ENCODE measurements at regions not wholly inside any gene's neighbourhood (a gene's known extent, or its start where the extent isn't known, plus 50 kb on each side); places are given as distances from the start of the nearest gene placed in this dataset.
"Not testable (repeated sequence)": the region's sequence is repeated elsewhere in the genome, so short reads cannot be mapped to it uniquely, and the experiment has no call there.

DNA sequence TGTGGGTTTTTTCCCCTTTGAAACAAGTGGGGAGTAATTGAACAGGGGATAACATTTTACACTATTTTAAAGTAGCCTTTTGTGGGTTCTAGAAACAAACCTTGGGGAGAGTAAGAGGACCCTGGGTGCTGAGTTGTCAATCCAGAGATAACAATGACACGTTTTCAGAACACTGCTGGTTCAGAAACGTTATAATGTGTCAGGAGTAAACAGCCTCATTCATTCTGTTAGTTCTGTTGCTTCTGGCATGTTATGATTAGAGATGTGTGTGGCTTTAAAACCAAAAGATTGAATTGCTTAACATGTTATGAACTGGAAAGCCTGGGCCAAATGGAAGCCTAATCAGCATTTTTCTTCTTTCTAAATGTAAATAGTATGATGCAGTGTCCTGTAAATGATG lies 680.5 kb upstream of the NOVA1 start:
- Mint-ChIP-seq H3K9me3 (ENCODE audit: unreplicated experiment) (no peaks in the 10 kb centered on the region), H3K36me3 (ENCODE audit: insufficient read depth, unreplicated experiment) (no peaks in the 10 kb centered on the region), H3K27me3 (ENCODE audit: insufficient read depth, unreplicated experiment) (peaks cover 5% of the 10 kb centered on the region), H3K27ac (ENCODE audit: unreplicated experiment) (no peak overlapping the region), H3K4me1 (ENCODE audit: low read depth, unreplicated experiment) (no peaks in the 10 kb centered on the region), H3K4me3 (ENCODE audit: unreplicated experiment) (no peak overlapping the region)
- no TSS peak for BruUV-seq (replicated peaks)
- 0 out of 2 replicates have a peak, but pooled peaks cover 2% of the 10 kb centered on the region for H3K9me3 ChIP-seq
- no peak for DNase-seq
- TF ChIP-seq, protein P1, sequence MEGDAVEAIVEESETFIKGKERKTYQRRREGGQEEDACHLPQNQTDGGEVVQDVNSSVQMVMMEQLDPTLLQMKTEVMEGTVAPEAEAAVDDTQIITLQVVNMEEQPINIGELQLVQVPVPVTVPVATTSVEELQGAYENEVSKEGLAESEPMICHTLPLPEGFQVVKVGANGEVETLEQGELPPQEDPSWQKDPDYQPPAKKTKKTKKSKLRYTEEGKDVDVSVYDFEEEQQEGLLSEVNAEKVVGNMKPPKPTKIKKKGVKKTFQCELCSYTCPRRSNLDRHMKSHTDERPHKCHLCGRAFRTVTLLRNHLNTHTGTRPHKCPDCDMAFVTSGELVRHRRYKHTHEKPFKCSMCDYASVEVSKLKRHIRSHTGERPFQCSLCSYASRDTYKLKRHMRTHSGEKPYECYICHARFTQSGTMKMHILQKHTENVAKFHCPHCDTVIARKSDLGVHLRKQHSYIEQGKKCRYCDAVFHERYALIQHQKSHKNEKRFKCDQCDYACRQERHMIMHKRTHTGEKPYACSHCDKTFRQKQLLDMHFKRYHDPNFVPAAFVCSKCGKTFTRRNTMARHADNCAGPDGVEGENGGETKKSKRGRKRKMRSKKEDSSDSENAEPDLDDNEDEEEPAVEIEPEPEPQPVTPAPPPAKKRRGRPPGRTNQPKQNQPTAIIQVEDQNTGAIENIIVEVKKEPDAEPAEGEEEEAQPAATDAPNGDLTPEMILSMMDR (IDR thresholded peaks at IDR 0.05; ENCODE audit: insufficient read depth in 1 of 2, low read depth in 1 of 2, low read length in 1 of 2, severe bottlenecking in 1 of 2, unreplicated experiment in 1 of 2) = no peak
- ChIA-PET POLR2A (no interaction called here), CTCF (no interaction called here)
- intact Hi-C loops (cut with micrococcal nuclease; ENCODE audit: unreplicated experiment) = no loop called here
- no peaks in the 10 kb centered on the region for H3K27me3 ChIP-seq (replicated peaks; ENCODE audit: control insufficient read depth, insufficient read depth, low read length)
- no peaks in the 10 kb centered on the region for H3K36me3 ChIP-seq (ENCODE audit: control insufficient read depth, insufficient read depth, low read length)
- H3K4me1 ChIP-seq = no peaks in the 10 kb centered on the region
- no peak overlapping the region for H3K4me3 ChIP-seq (ENCODE audit: low read depth, low read length)

DNA sequence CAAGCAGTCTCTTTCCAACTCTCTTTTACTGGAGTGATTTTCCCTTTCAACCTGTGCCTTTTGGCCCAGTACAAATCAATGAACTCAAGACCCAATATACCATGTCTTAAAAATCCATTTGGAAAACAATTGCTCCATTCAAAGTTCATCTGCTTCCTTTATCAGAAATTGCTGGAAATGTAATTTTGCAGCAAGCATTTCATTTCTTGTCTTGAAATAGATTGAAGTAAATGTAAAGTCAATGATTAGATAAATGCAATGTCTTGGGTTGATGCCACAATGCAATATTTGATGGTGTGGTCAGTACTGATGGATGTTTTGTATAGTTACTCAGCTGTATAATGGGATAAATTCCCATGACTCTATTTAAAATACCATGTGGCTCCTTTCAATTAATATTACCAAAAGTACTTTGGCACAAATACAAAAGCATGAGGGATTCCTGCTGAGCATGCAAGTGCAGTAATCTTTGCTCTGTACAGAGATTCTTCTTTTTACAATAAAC lies 707.7 kb upstream of the NOVA1 start:
- BruUV-seq (replicated peaks) = no TSS peak
- Mint-ChIP-seq H3K27ac (ENCODE audit: unreplicated experiment) (no peak overlapping the region), H3K36me3 (ENCODE audit: insufficient read depth, unreplicated experiment) (no peaks in the 10 kb centered on the region), H3K9me3 (ENCODE audit: unreplicated experiment) (no peaks in the 10 kb centered on the region), H3K27me3 (ENCODE audit: insufficient read depth, unreplicated experiment) (peaks cover 2% of the 10 kb centered on the region), H3K4me3 (ENCODE audit: unreplicated experiment) (no peak overlapping the region), H3K4me1 (ENCODE audit: low read depth, unreplicated experiment) (no peaks in the 10 kb centered on the region)
- H3K36me3 ChIP-seq (ENCODE audit: control insufficient read depth, insufficient read depth, low read length) = no peaks in the 10 kb centered on the region
- no peak overlapping the region for H3K4me3 ChIP-seq (ENCODE audit: low read depth, low read length)
- POLR2A ChIA-PET = no interaction called here
- H3K27me3 ChIP-seq (replicated peaks; ENCODE audit: control insufficient read depth, insufficient read depth, low read length) = no peaks in the 10 kb centered on the region
- intact Hi-C loops (cut with micrococcal nuclease; ENCODE audit: unreplicated experiment) = no loop called here
- TF ChIP-seq, protein P1 (IDR thresholded peaks at IDR 0.05; ENCODE audit: insufficient read depth in 1 of 2, low read depth in 1 of 2, low read length in 1 of 2, severe bottlenecking in 1 of 2, unreplicated experiment in 1 of 2) = no peak
- no peak for DNase-seq
- no peaks in the 10 kb centered on the region for H3K4me1 ChIP-seq
- no peaks in the 10 kb centered on the region for H3K9me3 ChIP-seq
- CTCF ChIA-PET = no interaction called here

DNA sequence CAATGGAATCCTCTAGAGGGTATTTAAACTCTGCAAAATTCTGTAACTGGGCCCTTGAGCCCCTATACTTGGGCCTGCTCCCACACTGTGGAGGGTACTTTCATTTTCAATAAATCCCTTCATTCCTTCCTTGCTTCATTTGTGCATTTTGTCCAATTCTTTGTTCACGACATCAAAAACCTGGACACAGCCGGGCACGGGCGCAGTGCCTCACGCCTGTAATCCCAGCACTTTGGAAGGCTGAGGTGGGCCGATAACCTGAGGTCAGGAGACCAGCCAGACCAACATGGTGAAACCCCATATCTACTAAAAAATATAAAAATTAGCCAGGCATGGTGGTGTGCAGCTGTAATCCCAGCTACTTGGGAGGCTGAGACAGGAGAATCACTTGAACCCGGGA lies 714.9 kb upstream of the NOVA1 start:
- H3K27me3 Mint-ChIP-seq (ENCODE audit: insufficient read depth, unreplicated experiment); BruUV-seq (replicated peaks); H3K9me3 ChIP-seq; H3K27me3 ChIP-seq (replicated peaks; ENCODE audit: control insufficient read depth, insufficient read depth, low read length); H3K4me3 ChIP-seq (ENCODE audit: low read depth, low read length); intact Hi-C loops (cut with micrococcal nuclease; ENCODE audit: unreplicated experiment); H3K4me3 Mint-ChIP-seq (ENCODE audit: unreplicated experiment); DNase-seq; H3K27ac Mint-ChIP-seq (ENCODE audit: unreplicated experiment); CTCF ChIA-PET; POLR2A ChIA-PET; H3K36me3 Mint-ChIP-seq (ENCODE audit: insufficient read depth, unreplicated experiment); H3K4me1 ChIP-seq; H3K4me1 Mint-ChIP-seq (ENCODE audit: low read depth, unreplicated experiment); H3K9me3 Mint-ChIP-seq (ENCODE audit: unreplicated experiment); H3K36me3 ChIP-seq (ENCODE audit: control insufficient read depth, insufficient read depth, low read length): not testable (repeated sequence)

DNA sequence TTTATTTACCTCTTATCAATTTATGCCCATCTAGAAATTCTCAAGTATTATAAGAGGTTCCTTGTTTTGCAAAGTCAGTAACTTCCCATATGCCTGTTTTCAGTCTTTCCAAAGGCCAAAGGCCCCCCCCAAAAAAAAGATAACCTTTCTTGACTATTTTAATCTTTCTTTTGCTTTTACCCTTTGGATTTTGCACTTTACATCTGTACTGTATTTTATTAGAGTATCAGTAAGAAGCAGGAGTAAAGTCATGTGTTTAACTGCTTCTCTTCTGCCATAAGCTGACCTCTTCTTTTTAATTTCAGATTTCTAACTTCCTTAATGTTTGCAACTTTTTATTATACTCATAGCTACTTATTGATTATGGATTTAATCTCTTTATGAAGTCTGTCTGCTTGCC lies 716.4 kb upstream of the NOVA1 start:
- TF ChIP-seq, protein P1 (IDR thresholded peaks at IDR 0.05; ENCODE audit: insufficient read depth in 1 of 2, low read depth in 1 of 2, low read length in 1 of 2, severe bottlenecking in 1 of 2, unreplicated experiment in 1 of 2) = no peak
- intact Hi-C loops (cut with micrococcal nuclease; ENCODE audit: unreplicated experiment) = no loop called here
- Mint-ChIP-seq H3K36me3 (ENCODE audit: insufficient read depth, unreplicated experiment) (no peaks in the 10 kb centered on the region), H3K27ac (ENCODE audit: unreplicated experiment) (no peak overlapping the region), H3K4me3 (ENCODE audit: unreplicated experiment) (no peak overlapping the region), H3K27me3 (ENCODE audit: insufficient read depth, unreplicated experiment) (no peaks in the 10 kb centered on the region), H3K9me3 (ENCODE audit: unreplicated experiment) (no peaks in the 10 kb centered on the region), H3K4me1 (ENCODE audit: low read depth, unreplicated experiment) (no peaks in the 10 kb centered on the region)
- no peak overlapping the region for H3K4me3 ChIP-seq (ENCODE audit: low read depth, low read length)
- CTCF ChIA-PET = no interaction called here
- no TSS peak for BruUV-seq (replicated peaks)
- POLR2A ChIA-PET = no interaction called here
- H3K4me1 ChIP-seq = no peaks in the 10 kb centered on the region
- no peaks in the 10 kb centered on the region for H3K36me3 ChIP-seq (ENCODE audit: control insufficient read depth, insufficient read depth, low read length)
- no peaks in the 10 kb centered on the region for H3K9me3 ChIP-seq
- H3K27me3 ChIP-seq (replicated peaks; ENCODE audit: control insufficient read depth, insufficient read depth, low read length) = no peaks in the 10 kb centered on the region
- no peak for DNase-seq

All from Caco-2 (cell line).